SK-N-MC (cell line): ENCODE measurements at regions not wholly inside any gene's neighbourhood (a gene's known extent, or its start where the extent isn't known, plus 50 kb on each side); places are given as distances from the start of the nearest gene placed in this dataset.

Experiments
- EZH2 ChIP-seq: fragments of 200-600 bp; sonication (generic); IDR thresholded peaks from one replicate; pipeline ENCODE4 v1.6.1; 2017; ENCODE audit warnings: antibody characterized with exemption
- FOXP2 ChIP-seq: optimal IDR thresholded peaks from 2 replicates; pipeline ENCODE3; 2011; ENCODE audit warnings: mild to moderate bottlenecking, moderate library complexity; ENCODE audit not compliant: insufficient read depth; ENCODE audit errors: extremely low read length, control extremely low read depth
- POLR2AphosphoS5 ChIP-seq: IDR thresholded peaks from 2 replicates; pipeline ENCODE4 v1.6.1; 2012; ENCODE audit warnings: mild to moderate bottlenecking, low read depth, low read length, borderline replicate concordance

DNA sequence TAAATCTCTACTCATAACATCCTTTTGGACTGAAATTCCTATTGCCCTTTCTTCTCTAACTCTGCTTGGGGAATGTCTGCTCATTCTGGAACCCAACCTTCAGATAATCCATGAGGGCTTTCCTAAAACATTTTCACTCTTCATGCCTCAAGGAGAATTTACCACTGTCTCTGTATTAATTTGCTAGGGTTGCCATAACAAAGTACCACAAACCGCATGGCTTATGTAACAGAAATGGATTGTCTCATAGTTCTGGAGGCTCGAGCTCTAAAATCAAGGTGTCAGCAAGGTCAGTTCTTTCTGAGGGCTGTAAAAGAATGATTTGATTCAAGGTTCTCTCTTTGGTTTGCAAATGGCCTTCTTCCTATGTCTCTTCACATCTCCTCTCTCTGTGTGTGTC, 209.7 kb downstream of the LACC1 start:
- TF ChIP-seq EZH2 (no peak), POLR2AphosphoS5 (no peak), FOXP2 (no peak)
